ENCODE measurements at regions not wholly inside any gene's neighbourhood (a gene's known extent, or its start where the extent isn't known, plus 50 kb on each side); places are given as distances from the start of the nearest gene placed in this dataset.
"Not testable (repeated sequence)": the region's sequence is repeated elsewhere in the genome, so short reads cannot be mapped to it uniquely, and the experiment has no call there.

DNA sequence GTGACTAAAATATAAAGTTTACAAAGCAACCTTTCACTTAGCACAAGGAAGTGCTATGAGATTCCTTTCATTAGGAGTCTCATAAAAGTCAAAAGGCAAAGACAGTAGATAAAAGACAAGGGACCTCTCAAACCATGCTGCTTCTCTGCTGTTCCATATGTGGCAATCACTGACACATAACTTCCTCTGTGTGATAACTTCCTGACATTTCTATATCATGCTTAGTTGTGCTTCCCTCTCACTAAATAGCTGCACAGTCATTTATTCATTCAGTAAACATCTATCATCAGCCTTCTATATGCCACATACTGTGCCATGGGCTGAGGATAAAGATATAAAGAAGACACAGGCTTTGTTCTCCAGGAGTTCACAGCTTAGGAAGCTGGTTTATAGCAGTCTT, 214.8 kb upstream of the GRIK2 start:
- H3K4me3 ChIP-seq (ENCODE audit: insufficient read depth, low read depth, low read length), result no peak overlapping the region
- DNase-seq, result no peak
- H3K36me3 ChIP-seq (replicated peaks; ENCODE audit: control insufficient read depth, insufficient read depth, low read length), result no peaks in the 10 kb centered on the region
- no peaks in the 10 kb centered on the region for H3K27me3 ChIP-seq (ENCODE audit: control insufficient read depth, insufficient read depth, low read length)

DNA sequence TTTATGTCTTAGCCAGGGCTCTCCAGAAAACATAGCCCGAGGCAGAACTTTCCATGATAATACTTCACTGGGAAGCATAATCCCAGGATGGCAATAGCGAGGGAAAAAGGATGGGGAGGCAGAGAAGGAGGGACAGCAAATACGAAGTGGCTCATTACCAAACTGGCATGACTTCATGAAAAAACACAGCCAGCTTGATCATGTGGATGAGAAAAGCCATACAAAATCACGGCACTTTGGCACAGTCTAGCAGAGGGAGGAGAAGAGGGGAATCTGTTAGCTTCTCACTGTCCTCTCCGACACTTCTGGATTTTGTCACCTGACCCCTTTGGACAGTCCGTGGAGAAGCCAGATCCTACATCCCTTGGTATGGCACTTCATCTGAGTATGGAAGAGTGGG, 212.5 kb upstream of the GRIK2 start:
- Histone ChIP-seq H3K36me3 (replicated peaks; ENCODE audit: control insufficient read depth, insufficient read depth, low read length) (no peaks in the 10 kb centered on the region), H3K27me3 (ENCODE audit: control insufficient read depth, insufficient read depth, low read length) (no peaks in the 10 kb centered on the region), H3K4me3 (ENCODE audit: insufficient read depth, low read depth, low read length) (no peak overlapping the region)
- no peak for DNase-seq

DNA sequence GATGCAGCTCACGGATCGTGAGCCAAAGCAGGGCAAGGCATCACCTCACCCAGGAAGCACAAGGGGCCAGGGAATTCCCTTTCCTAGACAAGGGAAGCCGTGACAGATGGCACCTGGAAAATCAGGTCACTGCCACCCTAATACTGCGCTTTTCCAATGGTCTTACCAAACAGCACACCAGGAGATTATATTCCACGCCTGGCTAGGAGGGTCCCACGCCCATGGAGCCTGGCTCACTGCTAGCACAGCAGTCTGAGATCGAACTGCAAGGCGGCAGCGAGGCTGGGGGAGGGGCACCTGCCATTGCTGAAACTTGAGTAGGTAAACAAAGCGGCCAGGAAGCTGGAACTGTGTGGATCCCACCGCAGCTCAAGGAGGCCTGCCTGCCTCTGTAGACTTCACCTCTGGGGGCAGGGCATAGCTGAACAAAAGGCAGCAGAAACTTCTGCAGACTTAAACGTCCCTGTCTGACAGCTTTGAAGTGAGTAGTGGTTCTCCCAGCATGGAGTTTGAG, 205.2 kb upstream of the GRIK2 start:
- DNase-seq; H3K36me3 ChIP-seq (replicated peaks; ENCODE audit: control insufficient read depth, insufficient read depth, low read length); H3K4me3 ChIP-seq (ENCODE audit: insufficient read depth, low read depth, low read length); H3K27me3 ChIP-seq (ENCODE audit: control insufficient read depth, insufficient read depth, low read length): not testable (repeated sequence)

DNA sequence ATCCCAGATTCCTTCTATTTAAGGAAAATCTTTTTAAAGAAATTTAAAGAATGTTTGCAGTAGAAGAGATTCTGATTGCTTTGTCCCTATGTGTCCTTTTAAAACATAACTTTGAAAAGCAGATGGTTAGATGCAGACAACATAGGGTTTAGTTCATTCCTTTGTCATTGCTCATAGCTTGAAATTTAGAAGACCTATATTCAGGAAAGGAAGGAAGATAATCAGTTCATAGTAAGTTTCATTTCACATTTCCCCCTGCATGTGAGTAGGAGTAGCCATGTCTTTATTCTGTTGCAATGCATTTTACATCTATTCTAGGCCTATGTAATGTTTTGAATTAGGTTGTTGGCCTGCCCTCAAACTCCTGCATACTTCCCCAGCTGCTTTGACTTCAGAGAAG, 197.9 kb upstream of the GRIK2 start:
- H3K4me3 ChIP-seq (ENCODE audit: insufficient read depth, low read depth, low read length), result no peak overlapping the region
- no peaks in the 10 kb centered on the region for H3K27me3 ChIP-seq (ENCODE audit: control insufficient read depth, insufficient read depth, low read length)
- DNase-seq, result no peak
- H3K36me3 ChIP-seq (replicated peaks; ENCODE audit: control insufficient read depth, insufficient read depth, low read length), result no peaks in the 10 kb centered on the region

DNA sequence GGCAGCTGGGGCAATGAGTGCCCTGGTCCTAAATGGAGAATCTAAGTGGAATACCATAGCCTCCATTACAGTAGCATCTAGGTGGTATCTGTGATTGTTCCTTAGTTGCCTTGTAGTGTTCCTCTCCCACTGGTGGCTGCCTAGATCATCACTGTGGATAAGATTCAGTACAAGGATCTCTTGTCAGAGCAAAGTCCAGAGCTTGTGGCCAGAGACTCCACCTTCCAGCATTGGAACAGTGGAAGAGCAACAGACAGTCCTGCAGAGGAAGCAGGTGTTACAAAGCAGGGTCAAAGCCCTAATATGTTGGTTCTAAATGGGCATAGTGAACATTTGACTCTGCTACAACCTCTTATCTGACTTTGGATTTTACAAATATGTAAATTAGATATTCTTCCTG, 194.1 kb upstream of the GRIK2 start:
- Histone ChIP-seq H3K4me3 (ENCODE audit: insufficient read depth, low read depth, low read length) (no peak overlapping the region), H3K27me3 (ENCODE audit: control insufficient read depth, insufficient read depth, low read length) (no peaks in the 10 kb centered on the region), H3K36me3 (replicated peaks; ENCODE audit: control insufficient read depth, insufficient read depth, low read length) (no peaks in the 10 kb centered on the region)
- no peak for DNase-seq

DNA sequence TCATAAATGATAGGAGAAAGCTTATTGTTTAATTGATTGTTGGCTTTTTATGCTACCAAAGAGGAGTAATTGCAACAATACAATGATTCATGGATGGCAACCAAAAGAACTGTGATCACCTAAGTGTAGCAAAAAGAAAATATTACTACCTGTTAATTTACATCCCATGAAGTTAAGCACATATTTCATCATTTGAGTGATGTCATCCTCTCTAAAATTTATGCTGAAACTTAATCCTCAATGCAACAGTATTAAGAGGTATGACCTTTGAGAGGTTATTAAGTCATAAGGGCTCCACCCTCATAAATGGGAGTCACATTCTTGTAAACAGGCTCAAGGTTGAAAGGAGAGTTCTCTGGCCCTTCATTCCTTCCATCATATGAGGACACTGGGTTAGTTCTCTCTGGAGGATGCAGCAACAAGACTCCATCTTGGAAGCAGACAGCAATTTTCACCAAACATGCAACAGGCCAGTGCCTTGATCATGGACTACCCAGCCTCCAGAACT, 190.6 kb upstream of the GRIK2 start:
- H3K4me3 ChIP-seq (ENCODE audit: insufficient read depth, low read depth, low read length), result no peak overlapping the region

DNA sequence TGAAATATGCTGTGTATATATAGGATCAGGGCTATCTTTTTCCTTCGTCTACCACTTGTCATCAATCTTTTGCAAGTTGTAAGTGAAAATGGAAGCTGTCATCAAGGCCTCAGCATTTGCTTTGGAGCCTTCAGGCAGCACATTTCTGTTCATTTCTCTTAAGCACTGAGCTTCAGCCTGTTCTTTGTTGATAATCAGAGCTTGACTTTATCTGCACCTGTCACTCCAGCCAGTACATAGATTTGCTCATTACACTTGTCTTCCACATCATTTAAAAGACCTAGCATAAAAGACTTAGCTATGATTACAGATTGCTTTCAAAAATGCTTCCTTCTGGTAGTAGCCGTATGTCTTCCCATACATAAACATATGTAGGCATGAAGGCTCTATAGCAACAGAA, 189.8 kb upstream of the GRIK2 start:
- Histone ChIP-seq H3K27me3 (ENCODE audit: control insufficient read depth, insufficient read depth, low read length) (no peaks in the 10 kb centered on the region), H3K4me3 (ENCODE audit: insufficient read depth, low read depth, low read length) (no peak overlapping the region), H3K36me3 (replicated peaks; ENCODE audit: control insufficient read depth, insufficient read depth, low read length) (no peaks in the 10 kb centered on the region)
- no peak for DNase-seq

More for the DNA sequence above, 190.6 kb upstream of the GRIK2 start:
- Histone ChIP-seq H3K36me3 (replicated peaks; ENCODE audit: control insufficient read depth, insufficient read depth, low read length) (no peaks in the 10 kb centered on the region), H3K27me3 (ENCODE audit: control insufficient read depth, insufficient read depth, low read length) (no peaks in the 10 kb centered on the region)
- DNase-seq, result no peak

DNA sequence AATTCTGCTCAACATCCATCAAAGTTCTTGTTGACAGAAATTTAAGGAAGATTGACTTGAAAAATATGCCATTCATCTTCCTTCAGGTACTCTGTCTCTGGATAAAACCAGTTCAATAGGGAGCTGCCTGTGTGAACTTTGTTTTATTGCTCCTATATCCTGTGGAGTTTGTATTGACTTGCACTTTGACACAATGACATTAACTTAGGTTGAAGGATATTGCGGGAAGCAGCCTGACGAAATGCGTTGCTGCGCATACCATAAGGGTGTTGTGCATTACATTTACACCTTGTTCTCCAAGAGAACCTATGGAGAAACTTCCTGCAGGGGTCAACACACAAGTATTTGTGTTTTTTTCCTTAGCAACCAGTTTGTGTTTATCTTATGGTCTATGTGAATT, 185.4 kb upstream of the GRIK2 start:
- Histone ChIP-seq H3K27me3 (ENCODE audit: control insufficient read depth, insufficient read depth, low read length) (no peaks in the 10 kb centered on the region), H3K36me3 (replicated peaks; ENCODE audit: control insufficient read depth, insufficient read depth, low read length) (no peaks in the 10 kb centered on the region), H3K4me3 (ENCODE audit: insufficient read depth, low read depth, low read length) (no peak overlapping the region)
- no peak for DNase-seq

DNA sequence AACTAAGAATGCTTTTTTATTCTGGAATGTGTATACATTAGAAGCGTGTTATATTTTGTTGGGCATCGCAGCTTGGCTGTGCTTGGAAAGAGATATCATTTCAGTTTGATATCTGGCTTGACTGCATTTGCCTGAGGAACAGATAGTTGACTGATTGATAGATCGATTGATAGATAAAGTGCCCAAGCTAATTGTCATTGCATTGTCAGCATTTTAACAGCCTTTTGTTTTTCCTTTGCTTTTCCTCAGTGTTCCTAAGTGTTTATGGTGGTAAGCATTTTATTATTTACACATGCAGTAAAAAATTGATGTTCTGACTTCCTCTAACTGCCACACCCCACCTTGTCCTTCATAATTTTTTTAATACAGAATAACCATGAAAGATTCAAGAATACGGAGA, 180.9 kb upstream of the GRIK2 start:
- H3K27me3 ChIP-seq (ENCODE audit: control insufficient read depth, insufficient read depth, low read length), result no peaks in the 10 kb centered on the region
- H3K4me3 ChIP-seq (ENCODE audit: insufficient read depth, low read depth, low read length), result no peak overlapping the region
- DNase-seq, result no peak
- no peaks in the 10 kb centered on the region for H3K36me3 ChIP-seq (replicated peaks; ENCODE audit: control insufficient read depth, insufficient read depth, low read length)

DNA sequence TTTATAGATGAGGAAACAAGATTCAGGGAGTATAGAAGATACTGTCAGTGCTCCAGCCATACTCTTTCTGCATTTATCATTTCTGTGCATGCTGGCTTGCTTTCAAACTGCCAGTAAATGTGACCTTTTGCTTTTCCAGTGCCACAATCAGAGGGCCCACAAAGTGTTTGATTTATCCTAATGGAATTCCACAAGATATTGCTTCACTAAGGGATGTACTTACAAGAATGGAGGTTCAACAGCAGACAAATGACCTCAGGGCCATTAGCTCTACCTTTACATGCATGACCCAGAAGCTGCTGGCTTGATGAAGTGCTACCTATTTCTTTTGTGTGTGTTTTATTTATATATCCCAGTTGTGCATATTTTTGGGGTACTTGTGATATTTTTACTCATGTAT, 171.5 kb upstream of the GRIK2 start:
- Histone ChIP-seq H3K27me3 (ENCODE audit: control insufficient read depth, insufficient read depth, low read length) (no peaks in the 10 kb centered on the region), H3K36me3 (replicated peaks; ENCODE audit: control insufficient read depth, insufficient read depth, low read length) (no peaks in the 10 kb centered on the region), H3K4me3 (ENCODE audit: insufficient read depth, low read depth, low read length) (no peak overlapping the region)
- DNase-seq, result no peak

DNA sequence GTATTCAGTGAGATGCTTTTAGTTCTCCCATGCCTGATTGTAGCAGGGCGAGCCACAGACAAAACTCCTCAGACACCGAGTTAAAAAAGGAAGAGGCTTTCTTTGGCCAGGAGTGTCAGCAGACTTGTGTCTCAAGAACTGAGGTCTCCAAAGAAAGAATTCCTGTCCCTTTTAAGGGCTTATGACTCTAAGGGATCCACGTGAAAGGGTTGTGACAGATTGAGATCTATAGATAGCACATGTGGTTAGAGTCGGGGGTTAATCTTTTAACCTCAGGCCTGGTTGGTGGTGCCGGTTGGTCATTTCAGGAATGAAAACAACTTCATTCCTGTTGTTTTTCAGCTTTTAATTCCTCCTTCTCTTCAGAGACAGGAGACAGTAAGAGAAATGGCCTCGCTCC, 168.8 kb upstream of the GRIK2 start:
- no peak for DNase-seq
- Histone ChIP-seq H3K27me3 (ENCODE audit: control insufficient read depth, insufficient read depth, low read length) (no peaks in the 10 kb centered on the region), H3K36me3 (replicated peaks; ENCODE audit: control insufficient read depth, insufficient read depth, low read length) (no peaks in the 10 kb centered on the region), H3K4me3 (ENCODE audit: insufficient read depth, low read depth, low read length) (no peak overlapping the region)

DNA sequence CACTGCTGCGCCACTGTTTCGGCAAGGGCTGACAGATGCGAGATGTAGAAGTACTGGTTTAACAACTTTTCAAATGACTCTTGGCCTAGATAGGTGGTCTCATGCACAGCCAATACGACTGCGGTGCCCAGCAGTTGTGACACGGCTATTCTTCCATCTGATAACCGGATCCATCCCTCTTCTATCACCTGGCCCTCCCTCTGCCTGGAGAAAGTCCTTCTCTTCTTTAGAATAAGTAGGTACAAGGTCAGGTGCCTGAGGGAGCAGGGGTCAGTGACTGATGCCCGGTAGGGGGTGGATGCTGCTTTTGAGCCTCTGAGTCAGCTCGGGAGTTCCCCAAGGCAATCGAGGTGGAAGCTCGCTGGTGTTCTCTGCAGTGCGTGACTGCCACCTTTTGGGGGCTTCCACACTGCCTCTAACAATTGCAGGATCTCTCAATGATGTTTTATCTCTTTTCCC, 166.8 kb upstream of the GRIK2 start:
- Histone ChIP-seq H3K4me3 (ENCODE audit: insufficient read depth, low read depth, low read length) (no peak overlapping the region), H3K27me3 (ENCODE audit: control insufficient read depth, insufficient read depth, low read length) (no peaks in the 10 kb centered on the region), H3K36me3 (replicated peaks; ENCODE audit: control insufficient read depth, insufficient read depth, low read length) (no peaks in the 10 kb centered on the region)
- DNase-seq, result peak; percentile 33

DNA sequence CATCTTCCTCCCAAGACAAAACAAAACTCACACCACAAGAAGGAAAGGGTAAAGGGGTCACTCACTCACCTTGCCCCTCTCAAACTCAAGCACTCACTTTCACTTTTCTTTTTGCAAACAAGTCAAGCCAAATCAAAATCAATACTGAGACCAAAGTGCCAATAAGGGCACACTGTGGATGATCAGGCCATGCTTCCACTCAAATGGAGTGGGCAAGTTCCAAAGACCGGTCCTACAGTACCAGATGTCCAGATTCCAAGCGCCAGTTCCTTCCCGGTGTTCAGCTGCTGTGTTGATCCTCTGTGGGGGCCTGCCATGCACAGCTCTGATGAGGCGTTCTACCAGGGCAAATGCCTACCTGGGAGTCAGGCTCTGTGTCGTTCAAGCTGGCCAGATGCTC, 162.6 kb upstream of the GRIK2 start:
- no peak overlapping the region for H3K4me3 ChIP-seq (ENCODE audit: insufficient read depth, low read depth, low read length)
- H3K27me3 ChIP-seq (ENCODE audit: control insufficient read depth, insufficient read depth, low read length), result no peaks in the 10 kb centered on the region
- no peaks in the 10 kb centered on the region for H3K36me3 ChIP-seq (replicated peaks; ENCODE audit: control insufficient read depth, insufficient read depth, low read length)
- no peak for DNase-seq

DNA sequence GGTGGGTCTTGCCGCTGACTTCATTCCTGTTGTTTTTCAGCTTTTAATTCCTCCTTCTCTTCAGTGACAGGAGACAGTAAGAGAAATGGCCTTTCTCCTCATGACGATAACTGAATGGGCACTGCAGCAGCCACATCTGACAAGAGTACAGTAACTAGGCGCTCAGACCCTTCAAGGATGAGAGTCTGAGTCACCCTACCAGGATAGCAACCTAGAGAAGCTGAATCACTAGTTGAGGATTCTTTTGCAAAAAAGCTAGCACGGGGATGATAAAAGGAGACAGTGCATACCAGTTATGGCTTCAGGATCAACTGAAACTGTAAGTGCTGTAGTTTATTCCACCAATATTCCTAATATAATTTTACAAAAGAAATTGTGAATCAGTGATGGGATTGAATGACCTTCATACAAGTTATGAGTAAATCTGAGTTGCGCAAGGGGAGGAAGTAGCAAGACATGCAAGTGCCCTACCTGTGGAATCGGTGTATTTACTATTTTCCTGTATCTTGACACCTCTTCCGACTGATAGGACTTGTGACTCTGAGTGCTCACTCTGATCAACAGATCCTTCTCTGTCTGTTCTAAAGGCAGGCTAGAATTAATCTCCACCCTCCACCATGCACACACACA, 161.8 kb upstream of the GRIK2 start:
- no peak for DNase-seq
- no peaks in the 10 kb centered on the region for H3K27me3 ChIP-seq (ENCODE audit: control insufficient read depth, insufficient read depth, low read length)
- H3K4me3 ChIP-seq (ENCODE audit: insufficient read depth, low read depth, low read length), result no peak overlapping the region
- no peaks in the 10 kb centered on the region for H3K36me3 ChIP-seq (replicated peaks; ENCODE audit: control insufficient read depth, insufficient read depth, low read length)

DNA sequence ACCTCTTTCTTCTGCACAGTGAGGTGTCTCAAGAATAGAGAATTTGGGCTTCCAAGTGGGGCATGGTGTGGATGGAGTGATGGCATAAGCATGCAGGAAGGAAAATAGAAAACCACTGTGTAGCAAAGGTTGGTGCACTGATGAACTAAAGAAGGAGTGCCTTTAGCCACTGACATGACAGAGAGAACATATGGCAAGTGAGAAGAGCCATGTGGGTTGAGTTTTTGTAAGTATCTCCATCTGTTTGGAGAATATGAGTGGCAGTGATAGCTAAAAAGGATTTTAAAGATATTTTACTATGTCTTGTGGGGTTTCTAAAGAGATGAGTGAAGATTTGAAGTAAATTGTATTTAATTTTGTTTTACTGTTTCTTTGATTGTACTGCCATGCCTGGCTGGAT, 160.5 kb upstream of the GRIK2 start:
- Histone ChIP-seq H3K4me3 (ENCODE audit: insufficient read depth, low read depth, low read length) (no peak overlapping the region), H3K27me3 (ENCODE audit: control insufficient read depth, insufficient read depth, low read length) (no peaks in the 10 kb centered on the region), H3K36me3 (replicated peaks; ENCODE audit: control insufficient read depth, insufficient read depth, low read length) (no peaks in the 10 kb centered on the region)
- no peak for DNase-seq

DNA sequence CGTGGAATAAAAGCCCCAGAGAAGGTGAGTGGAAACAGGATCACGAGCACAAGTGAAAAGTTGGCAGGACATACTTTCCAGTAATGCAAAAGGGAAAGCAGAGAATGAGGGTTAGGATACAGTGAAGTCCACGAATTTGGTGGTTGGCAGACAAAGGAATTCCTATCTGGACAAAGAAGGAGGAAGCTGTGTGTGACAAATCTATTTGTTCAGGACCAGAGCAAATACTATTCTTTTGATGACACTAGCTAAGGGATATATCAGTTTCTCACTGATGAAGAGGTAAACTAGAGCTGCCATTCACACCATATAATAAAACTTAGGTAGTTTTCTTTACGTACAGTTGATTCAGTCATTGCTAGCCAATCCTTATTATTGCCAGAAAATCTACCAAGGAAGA, 156.8 kb upstream of the GRIK2 start:
- no peak for DNase-seq

More for the DNA sequence above, 156.8 kb upstream of the GRIK2 start:
- H3K27me3 ChIP-seq (ENCODE audit: control insufficient read depth, insufficient read depth, low read length), result no peaks in the 10 kb centered on the region
- H3K36me3 ChIP-seq (replicated peaks; ENCODE audit: control insufficient read depth, insufficient read depth, low read length), result no peaks in the 10 kb centered on the region
- H3K4me3 ChIP-seq (ENCODE audit: insufficient read depth, low read depth, low read length), result no peak overlapping the region
